GM19395 (cell line): ENCODE measurements at regions not wholly inside any gene's neighbourhood (a gene's known extent, or its start where the extent isn't known, plus 50 kb on each side); places are given as distances from the start of the nearest gene placed in this dataset.

Source experiments
- ATAC-seq: cut with Tn5 transposase; IDR thresholded peaks from one replicate; pipeline ENCODE4 v1.9.1; 2021; ENCODE audit warnings: mild to moderate bottlenecking, moderate library complexity; ENCODE audit not compliant: unreplicated experiment

DNA sequence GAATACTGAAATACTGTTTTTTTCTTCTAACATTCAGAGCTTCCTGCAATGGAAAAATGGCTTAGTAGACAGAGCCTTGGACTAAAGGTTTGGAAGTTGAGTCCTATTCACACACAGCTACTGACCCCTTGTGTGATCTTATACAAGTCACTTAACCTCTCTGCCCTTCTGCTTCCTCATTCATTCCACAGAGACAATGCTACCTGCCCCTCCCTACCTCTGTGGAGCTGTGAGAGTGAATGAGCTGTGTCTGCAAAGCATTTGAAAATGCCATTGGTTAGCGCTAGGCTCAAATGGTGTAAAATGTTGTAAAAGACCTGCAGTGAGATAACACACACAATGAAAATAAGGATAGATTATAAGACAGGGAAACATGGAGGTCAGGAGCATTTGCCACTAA is 214.4 kb downstream of the BARHL2 start:
- no peak for ATAC-seq

GRCh38 chr1:90502194-90502593 is 214.9 kb downstream of the BARHL2 start:
- ATAC-seq = no peak

DNA sequence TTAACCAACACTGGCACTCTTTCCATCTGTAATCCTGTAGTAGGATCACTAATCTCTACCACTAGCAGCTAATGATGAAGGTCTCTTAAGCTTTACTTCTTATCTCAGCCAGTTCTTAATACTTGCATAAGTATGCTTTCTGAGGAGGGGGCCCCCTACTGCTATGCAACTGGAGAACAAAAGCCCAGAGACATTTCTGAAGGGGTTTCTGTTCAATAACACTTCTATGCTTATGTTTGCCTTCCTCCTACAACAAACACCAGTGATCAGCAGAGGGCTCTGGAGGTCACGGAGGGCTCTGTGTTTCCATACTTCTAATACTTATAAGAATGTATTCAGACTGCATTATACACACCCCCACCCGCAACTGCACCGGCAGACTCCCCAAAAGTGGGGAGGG is 215.8 kb downstream of the BARHL2 start:
- no peak for ATAC-seq

DNA sequence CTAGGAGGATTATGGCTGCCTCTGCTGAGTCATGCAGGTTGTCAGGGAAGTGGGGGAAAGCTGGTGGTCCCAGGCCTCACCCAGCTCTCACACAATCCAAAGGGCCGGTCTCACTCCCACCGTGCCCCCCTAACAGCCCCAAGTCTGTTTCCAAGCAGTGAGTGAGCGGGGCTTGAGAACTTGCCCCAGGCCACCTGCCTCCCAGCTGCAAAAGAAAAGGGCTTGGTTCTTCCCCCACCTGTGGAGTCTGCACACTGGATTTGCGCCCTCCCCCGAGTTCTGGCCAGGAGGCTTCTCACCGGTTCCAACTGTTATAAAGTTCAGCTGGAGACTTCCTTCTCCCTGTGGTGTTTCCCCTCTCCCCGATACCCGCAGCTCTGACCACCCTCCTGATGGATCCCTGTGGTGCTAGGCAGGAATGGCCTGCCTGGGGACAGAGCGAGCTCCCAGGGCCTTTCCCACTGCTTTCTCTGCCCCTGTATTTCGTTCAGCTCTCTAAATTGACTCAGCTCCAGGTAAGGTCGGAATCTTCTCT is 222.3 kb downstream of the BARHL2 start:
- ATAC-seq = no peak

DNA sequence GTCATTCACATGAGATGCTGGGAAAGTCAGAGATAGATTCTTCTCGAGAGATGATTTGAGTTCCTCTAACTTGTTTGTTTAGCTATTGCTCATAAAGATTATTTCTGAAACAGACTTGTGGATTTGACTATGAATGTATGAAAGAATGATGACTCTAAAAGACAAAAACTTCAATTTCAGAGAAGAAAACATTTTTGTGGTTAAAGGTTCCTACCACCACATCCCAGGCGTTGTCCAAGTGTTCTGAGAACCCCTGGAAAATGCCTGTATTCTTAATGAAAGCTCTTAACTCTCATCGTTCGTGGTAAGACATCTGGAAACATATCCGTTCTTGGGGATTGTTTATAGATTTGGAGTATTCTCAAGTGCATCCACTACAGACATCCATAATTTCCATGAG is 228.7 kb downstream of the BARHL2 start:
- ATAC-seq = no peak

DNA sequence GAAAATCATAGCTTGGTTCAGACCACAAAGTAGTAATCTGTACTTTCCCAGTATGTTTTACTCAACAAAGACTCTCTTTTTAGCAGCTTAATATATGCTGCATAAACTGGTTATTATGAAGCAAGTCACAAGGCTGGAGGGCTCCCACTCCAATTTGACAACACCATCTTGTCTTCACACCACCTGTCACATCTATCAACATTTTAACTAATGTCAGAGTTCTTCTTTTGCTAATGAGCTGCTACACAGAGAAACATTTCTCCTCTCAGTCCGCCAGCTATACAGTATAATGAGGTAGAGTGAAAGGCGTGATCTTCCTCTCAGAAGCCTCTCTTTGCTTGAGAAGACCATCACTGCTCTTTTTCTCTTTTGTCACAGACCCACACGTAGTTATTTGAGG is 230.1 kb downstream of the BARHL2 start:
- no peak for ATAC-seq

- no peak for ATAC-seq
Observed at GRCh38 chr1:90486134-90486824, 230.8 kb downstream of the BARHL2 start.

- ATAC-seq = no peak
Observed at GRCh38 chr1:90480271-90480835, 236.7 kb downstream of the BARHL2 start.

DNA sequence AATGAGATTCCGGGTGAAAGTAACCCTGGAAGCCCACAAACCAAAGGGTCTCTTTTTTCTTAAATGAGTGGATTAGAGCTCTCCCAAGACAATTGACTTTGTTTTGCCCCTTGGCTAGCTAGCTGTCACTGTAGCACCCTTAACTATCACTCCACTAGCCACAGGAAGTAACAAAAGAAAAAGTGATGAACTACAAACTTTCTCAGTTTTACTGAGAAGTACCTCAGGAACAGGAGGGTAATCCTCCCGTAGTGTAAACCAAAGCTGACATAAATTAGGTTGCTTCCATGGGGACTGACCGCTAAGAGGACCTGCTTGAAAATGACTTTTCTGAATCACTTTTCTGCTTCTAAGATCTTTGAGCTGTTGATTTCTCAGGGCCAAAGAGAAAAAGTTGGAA is 240.1 kb downstream of the BARHL2 start:
- no peak for ATAC-seq

GRCh38 chr1:90476411-90476810 is 240.7 kb downstream of the BARHL2 start:
- no peak for ATAC-seq

DNA sequence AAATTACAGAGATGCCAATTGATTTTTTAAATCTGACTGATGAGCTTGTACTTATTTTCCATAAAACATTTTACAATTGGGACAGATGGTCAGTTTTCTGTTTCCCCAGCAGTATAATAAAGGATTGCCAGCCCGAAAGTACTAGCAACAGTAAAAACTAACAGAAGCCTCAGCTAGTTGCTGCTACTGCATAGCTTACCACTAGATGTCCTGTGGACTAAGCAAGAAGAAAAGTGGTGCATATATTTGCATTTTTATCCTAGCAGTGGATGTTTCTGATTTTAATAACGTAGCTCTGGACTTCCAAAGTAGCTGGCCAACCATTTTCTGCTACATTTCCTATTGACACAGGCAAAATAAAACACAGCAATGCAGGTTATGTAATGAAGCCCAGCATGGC is 241.5 kb downstream of the BARHL2 start:
- ATAC-seq = no peak

DNA sequence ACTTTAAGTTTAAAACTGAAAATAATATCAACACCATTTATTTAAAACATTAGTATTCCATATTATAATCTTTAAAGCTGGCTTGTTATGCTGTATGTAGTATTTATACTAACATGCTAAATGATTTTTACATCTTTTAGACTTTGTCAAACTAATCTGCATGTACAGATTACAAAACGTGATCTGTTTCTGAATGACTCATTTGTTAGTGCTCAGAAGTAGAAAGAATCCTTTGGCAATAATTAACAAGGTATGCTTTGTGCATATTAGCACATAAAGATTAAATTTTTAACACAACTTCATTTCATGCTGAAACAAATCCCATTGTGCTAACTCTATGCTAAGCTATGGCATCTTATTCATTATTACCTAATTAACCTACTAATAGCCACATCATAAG is 242.4 kb downstream of the BARHL2 start:
- ATAC-seq = no peak

DNA sequence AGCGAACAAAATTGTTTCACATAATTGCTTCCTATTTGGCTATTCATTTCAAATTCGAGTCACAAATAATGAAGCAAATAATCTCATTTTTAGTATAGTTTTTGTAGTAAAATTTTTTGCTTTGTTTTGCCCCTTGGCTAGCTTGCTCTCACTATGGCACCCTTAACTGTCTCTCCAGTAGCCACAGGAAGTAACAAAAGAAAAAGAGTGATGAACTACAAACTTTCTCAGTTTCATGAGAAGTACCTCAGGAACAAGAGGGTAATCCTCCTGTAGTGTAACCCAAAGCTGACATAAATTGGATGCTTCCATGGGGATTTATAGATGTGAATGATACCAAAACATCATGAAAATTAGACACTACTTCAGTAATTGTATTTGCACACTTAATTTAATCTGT is 242.9 kb downstream of the BARHL2 start:
- ATAC-seq = no peak

GRCh38 chr1:90472775-90473174 is 244.3 kb downstream of the BARHL2 start:
- no peak for ATAC-seq

DNA sequence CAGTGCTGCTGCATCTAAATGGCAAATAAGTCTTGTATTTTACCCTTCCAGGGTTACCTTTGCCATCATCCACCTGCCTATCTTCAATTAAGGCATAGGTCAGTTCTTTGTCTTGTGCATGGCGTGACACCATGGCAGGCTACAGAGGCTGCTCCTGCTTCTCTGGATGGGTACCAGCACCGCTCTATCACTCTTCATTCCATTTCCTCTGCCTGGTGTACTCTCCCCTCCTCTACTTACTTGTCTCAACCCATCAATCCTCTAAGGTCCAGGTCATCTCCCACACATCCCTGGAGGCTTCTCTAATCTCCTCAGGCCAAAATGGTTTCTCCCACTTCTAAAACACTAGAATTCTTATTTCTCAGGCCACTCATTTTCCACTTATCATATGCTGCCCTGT is 257.5 kb downstream of the BARHL2 start:
- ATAC-seq = no peak

DNA sequence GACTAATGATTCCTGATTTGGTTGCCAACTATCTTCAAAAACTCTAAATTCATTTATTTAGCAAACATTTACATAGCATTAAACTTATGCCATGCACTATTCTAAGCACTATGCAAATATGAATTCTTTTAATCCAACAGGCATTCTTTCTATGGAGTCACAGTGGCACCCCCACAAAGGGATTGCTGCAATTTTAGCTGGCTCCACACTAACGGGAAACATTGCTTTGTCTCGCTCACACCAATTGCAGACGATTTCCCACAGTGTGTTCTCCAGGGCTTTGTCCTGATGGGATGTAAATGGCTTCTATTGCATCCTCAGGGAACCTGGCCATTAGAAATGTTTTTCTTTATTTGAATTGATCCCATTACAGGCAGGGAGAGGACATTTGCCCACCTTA is 259.1 kb downstream of the BARHL2 start:
- no peak for ATAC-seq

- no peak for ATAC-seq
Observed at GRCh38 chr1:90452491-90452890, 264.6 kb downstream of the BARHL2 start.

GRCh38 chr1:90443354-90443753 is 273.7 kb downstream of the BARHL2 start:
- no peak for ATAC-seq

DNA sequence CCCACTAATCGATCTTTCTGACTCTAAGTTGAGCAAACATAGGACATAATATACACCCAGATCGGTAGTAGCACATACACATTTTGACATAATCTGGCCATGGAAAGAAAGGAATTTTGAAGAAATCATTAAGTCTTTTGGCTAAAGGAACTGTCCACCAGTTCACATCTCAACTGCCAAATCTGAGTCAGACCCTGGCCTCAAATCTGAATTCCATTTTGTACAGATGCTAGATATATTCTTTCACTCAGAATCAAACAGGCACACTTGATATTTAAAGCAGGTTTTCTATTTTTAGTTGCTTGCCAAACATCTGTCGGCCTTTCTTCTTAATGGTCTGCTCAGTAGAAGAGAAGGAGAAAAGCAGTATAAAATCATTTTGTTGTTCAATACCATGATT is 281.8 kb downstream of the BARHL2 start:
- ATAC-seq = no peak

GRCh38 chr1:90434460-90434859 is 282.6 kb downstream of the BARHL2 start:
- no peak for ATAC-seq

GRCh38 chr1:90417126-90417525 is 300.0 kb downstream of the BARHL2 start:
- no peak for ATAC-seq

GRCh38 chr1:90414201-90414600 is 302.9 kb downstream of the BARHL2 start:
- no peak for ATAC-seq

DNA sequence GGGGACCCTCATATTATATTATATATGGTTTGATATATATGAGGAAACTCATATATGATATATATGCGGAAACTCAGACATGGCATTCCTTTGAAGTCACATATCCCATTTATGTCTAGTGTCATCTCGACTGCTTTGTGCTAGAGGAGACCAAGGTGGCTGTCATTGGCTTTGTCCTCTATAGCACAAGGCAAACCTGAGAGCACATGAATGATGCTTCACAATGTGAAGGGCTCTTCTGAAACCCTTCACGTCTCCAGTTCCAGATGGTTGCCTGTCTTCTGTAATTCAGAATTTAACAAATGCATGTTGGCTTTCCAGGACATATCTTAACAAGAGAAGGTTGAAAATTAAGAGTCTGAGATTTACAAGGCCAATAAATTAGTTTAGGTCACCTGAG is 303.6 kb downstream of the BARHL2 start:
- ATAC-seq = no peak
